DMS153 treated with DMSO at 0.1 percent for 48 hours (cell line): ENCODE measurements at regions not wholly inside any gene's neighbourhood (a gene's known extent, or its start where the extent isn't known, plus 50 kb on each side); places are given as distances from the start of the nearest gene placed in this dataset.
"Not testable (repeated sequence)": the region's sequence is repeated elsewhere in the genome, so short reads cannot be mapped to it uniquely, and the experiment has no call there.

Experiments used
- DNase-seq: peaks from one replicate; lab custom pipeline; 2025; ENCODE audit not compliant: unreplicated experiment; lab: John Stamatoyannopoulos, UW

GRCh38 chr4:27628609-27629008 is 768.0 kb downstream of the STIM2 start:
- no peak for DNase-seq

DNA sequence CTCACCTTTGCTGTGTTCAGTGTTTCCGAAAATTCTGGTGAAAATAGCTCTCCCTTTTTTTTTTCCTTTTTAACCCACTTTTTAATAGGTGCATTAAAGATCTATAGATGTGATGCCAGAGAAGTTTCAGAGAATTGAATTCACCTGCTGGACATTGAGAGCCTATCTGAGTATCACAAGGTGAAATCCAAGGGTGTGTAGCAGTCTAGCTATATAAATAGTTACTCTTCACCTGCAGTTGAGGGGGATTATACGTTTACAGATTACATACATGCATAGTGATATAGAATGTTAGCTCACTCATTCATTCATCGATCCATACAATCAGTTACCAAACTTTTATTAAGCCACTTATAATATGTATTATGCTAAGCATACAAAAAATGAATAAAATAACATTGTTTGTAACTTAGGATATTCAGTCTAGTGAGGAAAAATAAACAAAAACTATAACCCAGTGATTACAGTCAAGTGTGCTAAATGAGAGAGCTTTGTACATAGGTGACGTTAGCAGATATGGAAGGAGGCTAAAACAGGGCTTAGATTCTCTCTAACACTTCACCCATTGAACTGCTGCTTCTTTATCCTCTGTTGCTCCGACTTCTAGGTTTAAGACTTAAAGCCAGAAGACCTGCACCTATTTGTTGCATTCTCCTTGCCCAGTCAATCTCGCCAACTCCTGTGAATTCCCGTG is 769.0 kb downstream of the STIM2 start:
- no peak for DNase-seq

DNA sequence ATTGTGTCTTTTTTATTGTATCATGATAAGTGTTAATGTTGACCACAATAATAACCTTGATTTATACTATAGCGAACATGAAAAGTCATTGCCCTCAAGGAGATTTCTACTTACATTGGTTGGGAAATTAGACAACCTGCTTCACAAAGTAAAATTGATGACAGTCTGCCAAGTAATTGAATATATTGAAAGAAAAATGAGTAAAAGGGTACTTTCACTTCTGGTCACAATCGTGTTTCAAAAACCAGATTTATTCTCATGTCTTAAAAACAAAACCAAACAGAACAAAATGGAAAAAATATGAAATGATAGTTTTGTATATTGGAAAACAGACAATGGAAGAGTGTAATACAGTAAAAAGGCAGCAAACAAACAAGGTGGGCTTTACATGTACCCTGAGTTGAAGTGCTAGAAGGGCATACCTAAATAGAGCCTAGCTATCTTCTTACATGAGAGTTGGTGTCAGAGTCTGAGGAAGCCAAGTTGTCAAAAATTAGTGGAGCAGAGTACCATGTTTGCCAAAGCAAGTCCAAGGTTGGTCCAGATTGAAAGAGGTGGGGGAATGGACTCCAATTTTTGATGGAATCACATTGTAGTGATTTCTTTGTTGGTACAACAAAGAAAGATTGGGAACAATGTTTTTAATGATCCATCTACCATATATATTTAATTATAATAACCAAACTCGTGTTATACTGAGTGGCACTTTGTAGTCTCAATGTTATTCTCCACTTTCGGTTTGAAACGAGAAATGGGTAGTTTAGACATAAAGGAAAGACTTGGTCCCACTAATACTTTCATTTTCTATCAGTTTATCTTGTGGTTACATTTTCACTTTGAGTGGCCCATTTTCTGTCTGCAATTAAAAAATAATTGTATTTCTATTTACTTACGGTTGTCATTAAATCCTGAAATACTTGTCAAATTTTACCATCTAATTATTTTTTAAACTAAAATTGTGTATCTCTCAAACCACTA is 775.6 kb downstream of the STIM2 start:
- no peak for DNase-seq

GRCh38 chr4:27638163-27638915 is 777.7 kb downstream of the STIM2 start:
- no peak for DNase-seq

GRCh38 chr4:27643101-27643500 is 782.5 kb downstream of the STIM2 start:
- DNase-seq, result no peak

- DNase-seq, result no peak
Observed at GRCh38 chr4:27648416-27648815, 787.8 kb downstream of the STIM2 start.

DNA sequence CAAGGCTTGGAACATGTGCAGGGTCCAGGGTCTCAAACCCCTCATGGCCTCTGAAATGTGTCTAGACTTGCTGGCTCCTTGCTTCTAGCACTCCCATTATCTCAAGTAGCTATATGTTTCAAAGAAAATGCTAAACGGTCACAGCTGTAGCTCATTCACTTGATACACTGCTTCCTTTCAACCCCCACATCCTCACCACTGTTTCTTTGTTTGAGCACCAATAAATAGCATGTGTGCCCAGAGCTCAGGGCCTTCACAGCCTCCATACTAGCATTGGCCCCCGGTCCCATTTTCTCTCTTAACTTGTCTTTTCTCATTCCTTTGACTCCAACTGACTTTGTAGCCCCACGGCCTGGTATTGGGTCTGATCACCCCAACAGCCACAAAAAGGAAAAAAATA is 801.8 kb downstream of the STIM2 start:
- no peak for DNase-seq

DNA sequence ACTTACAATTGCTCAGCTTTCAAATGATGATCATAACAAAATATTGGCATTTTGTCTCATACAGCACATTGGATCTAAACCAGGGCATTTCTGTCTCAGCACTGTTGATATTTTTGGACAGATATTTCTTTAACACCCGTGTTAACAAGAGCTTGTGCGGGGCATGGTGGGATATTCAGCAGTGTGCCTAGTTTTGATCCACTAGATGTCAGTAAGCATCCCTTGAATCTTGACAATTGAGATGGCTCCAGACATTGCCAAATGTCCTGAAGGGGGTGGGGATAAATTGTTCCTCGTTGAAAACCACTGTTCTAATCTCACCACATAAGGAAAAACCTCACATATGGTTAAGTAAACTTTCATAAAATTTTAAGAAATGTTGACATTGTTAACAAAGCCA is 806.3 kb downstream of the STIM2 start:
- no peak for DNase-seq

GRCh38 chr4:27668001-27668400 is 807.4 kb downstream of the STIM2 start:
- no peak for DNase-seq

- DNase-seq, result no peak
Observed at GRCh38 chr4:27678027-27678426, 817.4 kb downstream of the STIM2 start.

GRCh38 chr4:27684610-27685011 is 824.0 kb downstream of the STIM2 start:
- peak; percentile 39 for DNase-seq

DNA sequence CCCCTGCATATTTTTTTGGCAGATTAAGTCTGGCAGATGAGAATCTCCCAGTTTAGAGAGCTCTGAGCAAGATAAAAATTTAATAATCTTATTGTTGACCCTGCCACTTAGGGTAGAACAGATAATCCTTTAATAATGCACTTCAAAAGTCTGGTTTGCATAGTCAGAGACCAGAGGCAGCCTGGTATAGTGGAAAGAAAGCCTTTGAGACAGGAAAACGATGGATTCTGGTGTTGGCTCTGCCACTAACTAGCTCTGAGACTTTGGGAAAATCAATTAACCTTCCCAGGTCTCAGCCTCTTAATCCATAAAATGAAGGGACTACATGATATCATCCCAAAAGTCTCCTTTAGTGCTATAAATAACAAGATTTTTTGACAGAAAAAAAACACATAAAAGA is 824.5 kb downstream of the STIM2 start:
- DNase-seq, result no peak

DNA sequence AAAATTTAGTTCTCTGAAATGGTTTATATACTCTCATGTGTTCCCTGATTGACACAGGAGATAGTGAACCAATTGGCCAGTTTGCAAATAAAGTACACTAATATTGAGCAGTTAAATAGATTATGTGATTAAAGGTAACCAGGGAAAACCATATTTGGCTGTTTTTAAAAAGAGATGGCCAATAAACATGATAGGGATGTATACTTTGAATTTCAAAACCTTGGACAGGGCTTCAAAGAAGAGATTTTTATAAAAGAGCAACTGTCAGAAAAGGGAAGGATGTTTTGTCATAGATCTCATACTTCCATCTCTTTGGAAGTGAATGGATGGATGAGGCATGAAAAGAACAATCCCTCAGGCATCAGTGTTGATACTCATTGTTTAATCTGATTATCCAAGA is 825.3 kb downstream of the STIM2 start:
- no peak for DNase-seq

DNA sequence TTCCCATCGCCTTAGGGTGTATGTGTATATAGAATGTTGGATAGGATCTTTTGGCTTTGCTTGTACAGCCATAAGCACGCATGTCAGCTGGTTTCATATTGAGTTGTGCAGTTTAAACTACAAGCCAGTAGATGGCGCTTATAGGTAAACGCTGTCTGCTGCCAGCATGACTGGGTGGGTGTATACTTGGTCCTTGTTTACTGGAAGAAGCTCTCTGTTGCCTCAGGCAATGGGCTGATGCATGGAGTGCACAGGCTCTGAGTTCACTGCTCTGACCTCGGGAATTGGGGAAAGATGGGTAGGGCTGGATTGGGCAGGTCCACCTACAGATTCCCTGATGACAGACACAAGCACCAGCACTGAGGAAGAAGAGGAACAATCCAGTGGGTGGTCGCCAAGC is 831.5 kb downstream of the STIM2 start:
- DNase-seq, result no peak

GRCh38 chr4:27692868-27693634 is 832.4 kb downstream of the STIM2 start:
- DNase-seq, result no peak

GRCh38 chr4:27696257-27696656 is 835.6 kb downstream of the STIM2 start:
- DNase-seq, result not testable (repeated sequence)

GRCh38 chr4:27701606-27702005 is 841.0 kb downstream of the STIM2 start:
- DNase-seq, result no peak

DNA sequence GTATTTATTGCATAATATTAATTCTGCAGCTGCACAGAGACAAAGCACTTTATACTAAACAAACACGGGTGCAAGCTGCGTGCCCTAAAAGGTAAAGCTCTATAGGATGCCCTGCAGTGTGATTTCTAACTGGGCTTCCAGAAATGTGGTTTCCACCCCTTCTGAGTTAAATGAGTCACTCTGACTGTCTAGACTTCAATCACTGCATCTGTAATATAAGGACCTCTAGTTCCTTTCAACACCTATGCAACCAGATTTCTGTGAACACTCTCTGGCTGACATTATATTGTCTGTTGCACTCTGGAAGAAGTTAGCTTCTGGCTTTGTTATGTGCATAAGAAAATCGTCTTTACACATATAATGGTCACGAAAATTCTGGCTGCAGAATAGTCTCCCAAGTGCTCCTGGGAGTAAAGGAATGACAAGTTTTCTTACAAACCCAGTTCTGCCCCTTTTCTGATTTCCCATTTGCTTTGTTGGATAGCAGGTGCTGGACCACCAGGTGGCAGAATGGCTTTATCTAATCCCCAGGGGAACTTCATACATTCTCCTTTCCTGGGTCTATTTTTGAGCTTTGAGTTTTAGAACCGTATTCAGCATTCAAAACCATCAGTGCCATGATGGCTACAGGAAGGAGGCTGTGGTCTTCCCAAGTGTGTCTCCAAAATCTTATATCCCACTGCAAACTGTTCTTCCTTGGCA is 842.2 kb downstream of the STIM2 start:
- DNase-seq, result no peak

GRCh38 chr4:27703771-27704170 is 843.1 kb downstream of the STIM2 start:
- DNase-seq, result no peak

DNA sequence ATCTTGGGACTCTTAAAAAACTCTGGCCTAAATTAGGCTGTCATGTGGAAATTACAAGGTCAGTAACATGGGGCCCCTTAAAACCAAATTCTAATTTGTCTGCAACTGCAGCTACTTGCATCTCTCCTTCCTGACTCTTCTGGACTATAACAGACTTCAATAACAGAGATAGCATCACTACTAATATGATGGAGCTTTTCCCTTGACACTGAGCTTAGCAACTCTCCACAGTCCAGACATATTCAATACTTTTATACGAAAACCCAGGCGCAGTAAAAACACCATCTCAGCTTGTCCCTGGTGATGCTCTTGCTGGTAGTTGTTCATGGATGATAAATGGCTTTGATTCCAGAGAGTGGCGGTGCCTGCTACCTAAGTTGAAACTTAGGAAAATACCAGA is 850.4 kb downstream of the STIM2 start:
- DNase-seq, result no peak
